ENCODE measurements at regions not wholly inside any gene's neighbourhood (a gene's known extent, or its start where the extent isn't known, plus 50 kb on each side); places are given as distances from the start of the nearest gene placed in this dataset.

- no peak for DNase-seq (ENCODE audit: low spot score)
Observed at GRCh38 chr1:229094476-229095311, 176.2 kb upstream of the RAB4A start.

- DNase-seq (ENCODE audit: low spot score): no peak
Observed at GRCh38 chr1:229095325-229095724, 175.6 kb upstream of the RAB4A start.

DNA sequence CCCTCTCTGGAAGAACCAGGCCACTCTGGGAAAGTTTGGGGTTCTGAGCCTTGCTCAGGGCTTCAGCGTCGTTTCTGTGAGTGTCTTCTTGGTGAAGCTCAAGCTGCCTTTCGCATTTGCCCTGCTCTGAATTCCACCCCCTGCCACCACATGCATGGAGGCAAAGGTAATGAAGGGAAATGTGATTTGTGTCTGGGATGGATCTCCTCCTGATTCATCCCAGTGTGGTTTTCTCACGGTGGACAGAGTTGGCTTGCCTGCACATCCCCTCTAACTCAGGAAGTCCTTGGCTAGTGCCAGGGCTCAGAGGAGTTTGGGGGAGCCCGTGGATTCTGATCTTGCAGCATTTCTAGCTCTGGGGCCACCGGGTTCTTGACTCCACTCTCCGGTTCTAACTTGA lies 173.6 kb upstream of the RAB4A start:
- no peak for DNase-seq (ENCODE audit: low spot score)

DNA sequence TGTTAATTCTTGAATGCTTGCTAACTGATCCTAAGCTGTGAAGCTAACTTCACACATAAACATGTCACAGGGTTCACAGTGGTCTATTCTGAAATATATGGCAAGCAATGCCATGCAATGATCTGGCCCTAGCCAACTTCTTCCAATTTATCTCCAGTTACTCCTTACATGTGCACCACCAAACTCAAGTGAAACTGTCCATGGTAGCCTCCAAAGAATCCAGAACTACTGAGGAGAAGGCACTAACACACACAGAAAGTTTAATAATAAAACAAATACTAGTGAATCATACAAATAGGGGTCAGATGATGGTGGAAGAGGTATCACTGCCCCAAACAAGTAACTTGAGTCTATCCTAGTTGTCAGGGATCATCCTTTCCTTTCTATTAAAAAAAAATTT lies 172.6 kb upstream of the RAB4A start:
- DNase-seq (ENCODE audit: low spot score): no peak

GRCh38 chr1:229098903-229099578 lies 171.9 kb upstream of the RAB4A start:
- DNase-seq (ENCODE audit: low spot score): no peak

DNA sequence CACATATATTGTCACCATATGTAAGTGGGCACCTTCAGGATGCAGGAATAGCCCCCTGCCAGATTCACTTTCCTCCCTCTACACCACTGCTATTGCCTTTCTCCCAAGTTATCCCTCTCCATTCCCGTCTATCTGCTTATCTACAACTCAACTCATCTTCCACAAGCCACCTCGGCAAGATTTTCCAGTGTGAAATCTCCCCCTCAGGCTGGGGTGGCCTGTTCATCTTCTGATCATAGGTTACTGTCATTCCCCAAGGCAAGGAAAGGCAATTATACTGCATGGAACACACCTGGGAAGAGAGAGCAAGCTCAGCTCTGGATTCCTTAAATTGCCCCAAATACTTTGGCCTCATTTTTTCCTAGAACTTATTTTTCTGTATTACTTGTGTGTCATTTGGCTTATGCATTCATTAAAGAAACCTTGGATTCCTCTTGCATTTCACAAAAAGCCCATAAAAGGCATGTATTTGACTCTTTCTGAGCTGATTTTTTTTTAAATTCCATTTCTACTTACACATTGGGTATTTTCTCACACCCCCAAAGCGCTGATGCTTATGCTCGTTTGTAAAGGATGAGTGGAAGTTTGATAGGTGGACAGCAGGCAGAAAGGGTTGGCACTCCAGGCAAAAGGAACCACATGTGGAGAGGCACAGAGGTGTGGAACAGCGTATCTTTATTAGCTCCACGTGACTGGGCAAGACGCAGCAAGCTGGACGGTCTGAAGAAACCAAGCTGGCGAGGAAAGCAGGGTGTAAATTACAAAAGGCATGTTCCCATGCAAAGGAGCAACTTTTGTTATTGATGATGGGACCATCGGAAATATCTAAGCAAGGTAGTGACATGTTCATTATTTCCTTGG lies 169.7 kb upstream of the RAB4A start:
- DNase-seq (ENCODE audit: low spot score): no peak

- no peak for DNase-seq (ENCODE audit: low spot score)
Observed at GRCh38 chr1:229102741-229103391, 168.0 kb upstream of the RAB4A start.

DNA sequence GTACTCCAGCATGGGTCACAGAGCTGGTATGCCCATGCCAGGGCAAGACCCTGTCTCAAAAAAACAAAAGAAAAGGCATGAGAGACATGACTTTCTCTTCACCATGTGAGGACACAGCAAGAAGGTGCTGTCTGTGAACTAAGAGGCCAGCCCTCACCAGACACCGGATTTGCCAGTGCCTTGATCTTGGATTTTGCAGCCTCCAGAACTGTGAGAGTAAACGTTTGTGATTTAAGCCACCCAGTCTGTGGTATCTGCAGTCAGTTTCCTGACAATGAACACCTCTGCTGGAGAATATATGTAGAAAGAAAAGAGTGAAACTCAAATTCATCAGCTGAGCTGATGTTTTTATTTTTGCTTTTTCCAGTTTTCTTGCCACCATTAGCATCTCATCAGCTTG lies 166.3 kb upstream of the RAB4A start:
- DNase-seq (ENCODE audit: low spot score): no peak

DNA sequence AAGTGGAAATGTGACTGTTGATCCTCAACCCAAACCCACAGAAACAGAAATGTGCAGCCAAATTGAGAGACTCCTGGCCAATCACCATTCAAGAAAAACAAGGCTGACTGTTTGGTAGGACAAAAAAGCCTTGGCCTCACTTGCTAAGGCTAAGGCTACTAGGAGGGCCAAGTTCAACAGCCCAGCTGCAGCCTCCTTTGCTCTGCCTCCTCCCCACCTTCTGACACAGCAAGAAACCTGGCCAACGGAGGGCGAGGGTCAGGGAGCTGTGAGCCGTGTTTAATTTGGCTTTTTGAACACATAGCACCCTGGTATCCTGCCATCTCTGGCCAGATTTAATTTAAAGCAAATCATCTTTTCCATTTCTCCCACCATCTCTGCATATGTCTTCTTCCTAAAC lies 165.8 kb upstream of the RAB4A start:
- no peak for DNase-seq (ENCODE audit: low spot score)

GRCh38 chr1:229105822-229106525 lies 164.9 kb upstream of the RAB4A start:
- DNase-seq (ENCODE audit: low spot score): no peak

DNA sequence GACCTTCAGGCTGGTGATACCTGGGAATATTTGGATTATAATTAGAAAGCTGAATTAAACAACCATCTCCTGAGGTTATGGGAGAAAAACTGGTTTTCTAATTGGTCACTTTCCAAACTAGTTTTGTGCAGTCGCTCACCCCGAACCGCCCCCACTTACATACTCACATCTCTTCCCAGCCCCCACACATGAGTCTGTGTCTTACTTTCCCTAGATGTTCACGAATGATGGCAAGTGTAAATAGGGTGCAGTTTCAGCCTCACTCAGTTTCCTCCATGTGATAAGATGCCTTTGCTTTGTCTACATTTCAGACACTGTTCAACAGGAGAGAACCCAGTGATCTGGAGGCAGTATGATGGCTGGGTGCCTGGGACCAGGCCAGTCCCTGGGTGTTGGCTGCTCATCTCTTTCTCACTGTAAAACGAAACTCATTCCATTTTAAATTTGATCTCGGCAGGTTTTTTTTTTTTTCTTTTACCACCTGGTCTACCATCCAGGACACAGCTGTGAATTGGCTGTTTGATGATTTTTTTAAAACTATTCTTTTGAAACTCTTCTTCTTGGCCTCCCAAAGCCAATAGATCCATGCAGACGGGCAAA lies 164.3 kb upstream of the RAB4A start:
- no peak for DNase-seq (ENCODE audit: low spot score)

DNA sequence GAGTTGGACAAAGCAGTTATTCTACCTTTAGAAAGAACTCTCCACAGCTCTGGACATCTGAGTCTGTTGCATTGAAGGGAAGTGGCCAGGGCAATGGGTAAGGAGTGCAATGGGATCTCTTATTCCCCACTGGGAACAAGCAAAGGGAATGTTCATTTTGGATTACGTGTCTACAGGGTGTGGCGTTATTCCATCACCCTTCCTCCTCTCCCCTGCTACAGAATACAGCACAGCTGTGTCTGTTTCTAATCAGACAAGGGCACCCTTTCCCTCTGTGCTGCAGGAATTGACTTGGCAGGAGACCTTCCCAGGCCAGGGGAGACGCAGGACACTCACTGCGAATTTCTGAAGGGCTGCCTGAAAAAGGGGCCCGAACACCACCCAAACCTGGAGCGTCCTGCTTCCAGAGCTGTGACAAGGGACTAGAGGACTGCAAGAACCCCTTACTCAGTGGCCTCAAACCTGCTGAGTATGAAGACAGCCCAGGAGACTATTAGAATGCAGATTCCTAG lies 163.6 kb upstream of the RAB4A start:
- no peak for DNase-seq (ENCODE audit: low spot score)

DNA sequence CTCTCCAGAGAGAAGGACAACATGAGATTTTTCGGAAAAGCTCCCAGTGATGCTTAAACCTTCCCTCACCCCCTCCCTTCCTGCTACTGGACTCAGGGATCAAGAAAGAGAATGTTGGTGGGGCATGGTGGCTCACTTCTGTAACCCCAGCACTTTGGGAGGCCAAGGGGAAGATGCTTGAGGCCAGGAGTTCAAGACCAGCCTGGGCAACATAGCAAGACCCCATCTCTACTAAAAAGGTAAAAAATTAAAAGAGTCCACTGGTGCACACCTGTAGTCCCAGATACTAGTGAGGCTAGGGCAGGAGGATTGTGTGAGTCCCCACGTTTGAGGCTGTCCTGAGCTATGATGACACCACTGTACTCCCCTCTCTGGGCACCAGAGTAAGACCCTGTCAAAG lies 162.9 kb upstream of the RAB4A start:
- no peak for DNase-seq (ENCODE audit: low spot score)

- no peak for DNase-seq (ENCODE audit: low spot score)
Observed at GRCh38 chr1:229108598-229109201, 162.2 kb upstream of the RAB4A start.

- no peak for DNase-seq (ENCODE audit: low spot score)
Observed at GRCh38 chr1:229109320-229109761, 161.6 kb upstream of the RAB4A start.

- no peak for DNase-seq (ENCODE audit: low spot score)
Observed at GRCh38 chr1:229110986-229111385, 159.9 kb upstream of the RAB4A start.

DNA sequence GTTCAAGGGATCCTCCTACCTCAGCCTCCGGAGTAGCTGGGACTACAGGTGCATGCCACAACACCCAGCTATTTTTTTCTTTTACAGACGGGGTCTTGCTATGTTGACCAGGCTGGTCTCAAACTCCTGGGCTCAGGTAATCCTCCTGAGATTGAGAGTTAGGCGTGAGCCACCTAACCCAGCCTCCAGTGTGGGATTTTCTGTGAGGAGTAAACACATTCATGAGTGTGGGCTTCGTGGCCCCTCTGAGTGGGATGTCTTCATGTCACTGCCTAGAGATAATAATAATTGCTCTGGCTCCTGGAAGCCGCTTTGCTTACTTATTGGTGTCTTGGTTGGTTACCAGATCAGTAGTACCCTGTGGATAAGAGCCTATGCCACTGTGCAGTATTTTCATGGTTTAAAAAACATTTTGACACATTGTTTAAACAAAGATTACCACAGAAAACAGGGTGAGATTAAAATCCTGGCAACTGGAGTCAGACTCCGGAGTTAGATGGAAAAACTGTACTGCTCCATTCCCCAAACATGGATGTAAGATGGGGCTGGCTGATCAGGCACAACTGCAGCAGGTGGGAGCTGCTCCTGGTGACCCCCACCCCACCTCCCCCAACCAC lies 159.1 kb upstream of the RAB4A start:
- no peak for DNase-seq (ENCODE audit: low spot score)

- DNase-seq (ENCODE audit: low spot score): no peak
Observed at GRCh38 chr1:229112832-229113548, 157.9 kb upstream of the RAB4A start.

- no peak for DNase-seq (ENCODE audit: low spot score)
Observed at GRCh38 chr1:229114315-229114714, 156.6 kb upstream of the RAB4A start.
